Adipocyte (in vitro differentiated cells): ENCODE measurements at regions not wholly inside any gene's neighbourhood (a gene's known extent, or its start where the extent isn't known, plus 50 kb on each side); places are given as distances from the start of the nearest gene placed in this dataset.

Source experiments
- DNase-seq: peaks from one replicate; pipeline ENCODE4 v3.0.0-alpha.2; 2015; ENCODE audit warnings: low read depth
- H3K27me3 ChIP-seq: replicated peaks from 2 replicates; pipeline ENCODE4 v1.7.0; 2013; ENCODE audit warnings: mild to moderate bottlenecking, low read length, moderate library complexity; ENCODE audit not compliant: control insufficient read depth, insufficient read depth
- H3K36me3 ChIP-seq: 2 replicates; pipeline ENCODE4 v1.7.0; 2013; ENCODE audit warnings: low read length, mild to moderate bottlenecking, moderate library complexity; ENCODE audit not compliant: control insufficient read depth, insufficient read depth, severe bottlenecking
- H3K4me1 ChIP-seq: 2 replicates; pipeline ENCODE4 v1.7.0; 2013; ENCODE audit warnings: mild to moderate bottlenecking, low read length, moderate library complexity; ENCODE audit not compliant: control insufficient read depth, insufficient read depth
- H3K4me3 ChIP-seq: 2 replicates; pipeline ENCODE4 v1.7.0; 2013; ENCODE audit warnings: mild to moderate bottlenecking, low read length, moderate library complexity
- H3K9ac ChIP-seq: 2 replicates; pipeline ENCODE4 v1.7.0; 2013; ENCODE audit warnings: mild to moderate bottlenecking, low read length, moderate library complexity
- H3K9me3 ChIP-seq: 2 replicates; pipeline ENCODE4 v1.7.0; 2013; ENCODE audit warnings: mild to moderate bottlenecking, low read length, moderate library complexity; ENCODE audit not compliant: control insufficient read depth

- H3K9me3 ChIP-seq: peaks cover 20% of the 10 kb centered on the region
- no peak overlapping the region for H3K9ac ChIP-seq
- DNase-seq: peak; percentile 45
- no peaks in the 10 kb centered on the region for H3K27me3 ChIP-seq
- no peaks in the 10 kb centered on the region for H3K4me1 ChIP-seq
- H3K4me3 ChIP-seq: no peak overlapping the region
- no peaks in the 10 kb centered on the region for H3K36me3 ChIP-seq
Observed at GRCh38 chr18:67742954-67743353, 226.4 kb upstream of the DSEL start.

- H3K4me3 ChIP-seq: no peak overlapping the region
- DNase-seq: no peak
- H3K9me3 ChIP-seq: peaks cover 20% of the 10 kb centered on the region
- no peaks in the 10 kb centered on the region for H3K27me3 ChIP-seq
- H3K36me3 ChIP-seq: no peaks in the 10 kb centered on the region
- H3K4me1 ChIP-seq: no peaks in the 10 kb centered on the region
- no peak overlapping the region for H3K9ac ChIP-seq
Observed at GRCh38 chr18:67742525-67742924, 226.0 kb upstream of the DSEL start.

- no peaks in the 10 kb centered on the region for H3K27me3 ChIP-seq
- no peaks in the 10 kb centered on the region for H3K36me3 ChIP-seq
- no peak overlapping the region for H3K4me3 ChIP-seq
- H3K4me1 ChIP-seq: peaks cover 28% of the 10 kb centered on the region
- no peak for DNase-seq
- no peak overlapping the region for H3K9ac ChIP-seq
- H3K9me3 ChIP-seq: no peaks in the 10 kb centered on the region
Observed at GRCh38 chr18:67735506-67735905, 219.0 kb upstream of the DSEL start.

DNA sequence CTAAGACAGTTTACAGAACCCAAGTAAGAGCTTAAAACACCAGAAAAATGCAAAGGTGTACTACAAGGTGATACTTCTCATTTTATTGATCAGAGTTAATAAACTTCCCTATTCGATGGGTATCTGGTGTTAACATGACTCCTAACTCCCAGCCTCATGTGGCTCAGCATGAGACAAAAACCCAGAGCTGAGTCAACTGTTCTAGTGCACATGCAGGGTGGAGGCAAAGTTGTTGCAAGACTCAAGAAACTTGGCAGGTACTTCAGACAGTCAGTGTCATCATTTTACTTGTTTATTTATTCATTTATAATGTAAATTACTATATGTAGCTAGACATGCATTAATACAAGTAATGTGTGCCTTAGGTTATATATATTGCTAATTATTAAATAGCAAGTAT, 216.6 kb upstream of the DSEL start:
- no peak overlapping the region for H3K4me3 ChIP-seq
- H3K9ac ChIP-seq: no peak overlapping the region
- no peaks in the 10 kb centered on the region for H3K36me3 ChIP-seq
- peak; percentile 38 for DNase-seq
- no peaks in the 10 kb centered on the region for H3K27me3 ChIP-seq
- peaks cover 28% of the 10 kb centered on the region for H3K4me1 ChIP-seq
- no peaks in the 10 kb centered on the region for H3K9me3 ChIP-seq

- Histone ChIP-seq H3K27me3 (no peaks in the 10 kb centered on the region), H3K4me1 (peaks cover 28% of the 10 kb centered on the region), H3K36me3 (no peaks in the 10 kb centered on the region), H3K4me3 (no peak overlapping the region), H3K9me3 (no peaks in the 10 kb centered on the region), H3K9ac (no peak overlapping the region)
- peak; percentile 0 for DNase-seq
Observed at GRCh38 chr18:67731851-67732250, 215.3 kb upstream of the DSEL start.

GRCh38 chr18:67730886-67731285, 214.4 kb upstream of the DSEL start:
- peak; percentile 48 for DNase-seq
- Histone ChIP-seq H3K4me3 (no peak overlapping the region), H3K4me1 (peaks cover 28% of the 10 kb centered on the region)

DNA sequence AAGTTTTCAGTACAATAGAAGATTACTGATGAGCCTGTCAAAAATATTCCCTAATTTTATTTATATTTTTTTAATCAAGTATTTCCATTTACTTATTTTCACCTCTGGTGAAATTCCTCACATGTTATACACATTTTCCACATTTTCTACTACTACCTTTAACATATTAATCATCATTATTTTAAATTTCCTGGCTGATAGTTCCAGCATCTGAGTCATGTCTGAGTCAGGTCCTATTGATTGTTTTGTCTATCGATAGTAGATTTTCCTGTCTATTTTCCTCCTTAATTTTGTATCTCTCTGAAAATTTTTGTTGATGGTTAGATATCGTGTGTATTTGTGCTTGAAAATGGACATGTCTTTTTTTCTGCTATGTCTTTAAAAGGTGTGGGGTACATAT, 211.8 kb upstream of the DSEL start:
- no peaks in the 10 kb centered on the region for H3K36me3 ChIP-seq
- DNase-seq: no peak
- no peaks in the 10 kb centered on the region for H3K27me3 ChIP-seq
- no peaks in the 10 kb centered on the region for H3K9me3 ChIP-seq
- H3K9ac ChIP-seq: no peak overlapping the region
- H3K4me3 ChIP-seq: no peak overlapping the region
- peaks cover 23% of the 10 kb centered on the region for H3K4me1 ChIP-seq

More at GRCh38 chr18:67730886-67731285, 214.4 kb upstream of the DSEL start:
- Histone ChIP-seq H3K36me3 (no peaks in the 10 kb centered on the region), H3K9ac (no peak overlapping the region), H3K27me3 (no peaks in the 10 kb centered on the region), H3K9me3 (no peaks in the 10 kb centered on the region)

DNA sequence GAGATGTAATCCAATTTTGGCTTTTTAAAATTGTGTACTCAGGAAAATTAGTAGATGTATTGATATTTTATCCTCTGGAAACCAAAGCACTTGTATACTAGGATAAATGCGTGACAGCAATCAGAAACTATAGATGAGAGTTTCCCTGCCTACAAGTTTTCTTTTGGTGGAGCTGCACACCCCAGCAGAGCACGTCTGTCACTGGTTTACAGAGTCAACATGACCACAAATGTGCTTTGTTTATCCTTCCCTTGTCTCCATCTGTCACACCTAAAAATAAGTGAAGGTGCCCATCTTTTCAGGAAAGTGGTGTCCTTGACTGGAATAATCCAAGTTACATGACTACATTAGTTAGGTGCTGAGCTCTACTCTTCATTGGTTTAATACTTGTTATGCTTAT, 210.4 kb upstream of the DSEL start:
- Histone ChIP-seq H3K9me3 (no peaks in the 10 kb centered on the region), H3K9ac (no peak overlapping the region), H3K4me3 (no peak overlapping the region), H3K4me1 (peaks cover 12% of the 10 kb centered on the region), H3K36me3 (no peaks in the 10 kb centered on the region), H3K27me3 (no peaks in the 10 kb centered on the region)
- DNase-seq: no peak

GRCh38 chr18:67717800-67718199, 201.3 kb upstream of the DSEL start:
- Histone ChIP-seq H3K9me3 (no peaks in the 10 kb centered on the region), H3K9ac (no peak overlapping the region), H3K4me1 (no peaks in the 10 kb centered on the region), H3K4me3 (no peak overlapping the region), H3K36me3 (no peaks in the 10 kb centered on the region), H3K27me3 (no peaks in the 10 kb centered on the region)
- DNase-seq: no peak

DNA sequence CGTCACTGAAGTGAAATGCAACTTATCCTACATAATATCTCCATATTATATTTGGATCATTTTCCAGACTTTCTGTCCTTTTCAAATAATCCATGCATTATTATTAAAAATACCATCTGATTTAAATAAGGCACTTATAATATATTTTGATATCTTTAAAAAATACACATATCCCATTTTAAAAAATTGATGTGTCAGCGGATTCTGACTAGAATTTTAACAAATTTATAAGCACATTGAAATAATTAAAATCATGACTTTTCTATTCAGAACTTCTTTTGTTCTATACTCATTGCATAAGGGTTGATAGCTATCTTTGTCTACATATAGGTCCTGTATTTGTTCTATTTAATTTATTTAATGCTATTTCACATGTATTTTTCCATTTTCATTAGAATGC, 199.0 kb upstream of the DSEL start:
- DNase-seq: no peak
- H3K9me3 ChIP-seq: no peaks in the 10 kb centered on the region
- H3K27me3 ChIP-seq: no peaks in the 10 kb centered on the region
- no peaks in the 10 kb centered on the region for H3K4me1 ChIP-seq
- H3K4me3 ChIP-seq: no peak overlapping the region
- H3K36me3 ChIP-seq: no peaks in the 10 kb centered on the region
- no peak overlapping the region for H3K9ac ChIP-seq

DNA sequence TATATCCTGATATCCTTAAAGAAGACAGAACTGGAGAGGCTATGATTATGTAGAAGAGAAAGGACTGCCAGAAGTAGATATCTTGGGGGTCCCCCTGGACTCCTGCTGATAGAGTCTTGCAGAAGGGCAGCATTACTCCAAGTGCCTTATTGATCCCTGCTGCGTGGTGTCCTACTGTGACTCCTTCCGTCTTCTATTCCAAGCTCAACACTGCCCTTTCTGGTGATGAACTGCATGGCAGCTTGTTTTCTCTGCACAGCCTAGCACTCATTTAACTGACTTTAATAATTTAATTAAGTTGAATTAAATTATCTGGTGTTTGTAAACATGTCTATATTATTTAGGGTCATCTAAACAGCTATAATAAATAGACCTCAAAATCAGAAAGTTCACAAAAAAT, 194.1 kb upstream of the DSEL start:
- no peaks in the 10 kb centered on the region for H3K9me3 ChIP-seq
- no peak overlapping the region for H3K4me3 ChIP-seq
- H3K9ac ChIP-seq: no peak overlapping the region
- H3K4me1 ChIP-seq: no peaks in the 10 kb centered on the region
- no peaks in the 10 kb centered on the region for H3K27me3 ChIP-seq
- no peak for DNase-seq
- no peaks in the 10 kb centered on the region for H3K36me3 ChIP-seq

GRCh38 chr18:67705748-67706147, 189.2 kb upstream of the DSEL start:
- no peak for DNase-seq

More at GRCh38 chr18:67705748-67706147, 189.2 kb upstream of the DSEL start:
- Histone ChIP-seq H3K4me1 (no peaks in the 10 kb centered on the region), H3K27me3 (no peaks in the 10 kb centered on the region), H3K4me3 (no peak overlapping the region), H3K9me3 (peaks cover 1% of the 10 kb centered on the region), H3K36me3 (no peaks in the 10 kb centered on the region), H3K9ac (no peak overlapping the region)
